IgD-negative memory B cell (primary cell): ENCODE measurements at regions not wholly inside any gene's neighbourhood (a gene's known extent, or its start where the extent isn't known, plus 50 kb on each side); places are given as distances from the start of the nearest gene placed in this dataset.

Experiments used
- H3K27ac Mint-ChIP-seq, 3 donors: one replicate each; pipeline ENCODE4 v1.8.0; 2020 to 2022; ENCODE audit warnings: mild to moderate bottlenecking in 3 of 3, mixed read lengths in 3 of 3, moderate library complexity in 1 of 3
- H3K27me3 Mint-ChIP-seq: one replicate; pipeline ENCODE4 v1.8.0; 2021; ENCODE audit warnings: mixed read lengths
- H3K36me3 Mint-ChIP-seq: one replicate; pipeline ENCODE4 v1.8.0; 2020; ENCODE audit warnings: mild to moderate bottlenecking, mixed read lengths
- H3K4me1 Mint-ChIP-seq, 3 donors: one replicate each; pipeline ENCODE4 v1.8.0; 2020 to 2022; ENCODE audit warnings: mixed read lengths in 3 of 3, mild to moderate bottlenecking in 1 of 3
- H3K4me3 Mint-ChIP-seq, 4 donors: one replicate each; pipeline ENCODE4 v1.8.0; 2020 to 2022; ENCODE audit warnings: mild to moderate bottlenecking in 4 of 4, mixed read lengths in 4 of 4, moderate library complexity in 3 of 4
- H3K9me3 Mint-ChIP-seq, 3 donors: one replicate each; pipeline ENCODE4 v1.8.0; 2020 to 2021; ENCODE audit warnings: mixed read lengths in 3 of 3, mild to moderate bottlenecking in 1 of 3

DNA sequence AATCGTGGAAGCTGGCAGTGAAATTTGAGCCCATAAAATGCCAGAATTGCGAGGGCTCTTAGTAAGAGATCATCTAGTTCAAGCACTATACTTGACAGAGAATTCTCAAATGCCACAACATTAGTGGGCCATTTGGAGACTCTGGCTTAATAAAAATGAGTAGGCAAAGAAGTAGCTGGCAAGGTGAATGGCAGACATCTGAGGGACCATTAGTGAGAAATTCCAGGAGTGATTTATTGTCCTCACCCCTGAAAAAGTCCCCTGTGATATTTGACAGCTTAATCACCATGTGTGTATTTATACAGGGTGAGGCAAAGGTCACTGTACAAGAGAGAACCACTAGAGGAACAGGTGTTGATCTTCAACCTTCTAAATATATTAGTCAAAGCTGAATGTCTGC is 207.5 kb downstream of the CHRDL1 start:
- no peak overlapping the region for H3K4me3 Mint-ChIP-seq
- H3K9me3 Mint-ChIP-seq: no peaks in the 10 kb centered on the region
- H3K27me3 Mint-ChIP-seq: peaks cover 5% of the 10 kb centered on the region
- H3K4me1 Mint-ChIP-seq: no peaks in the 10 kb centered on the region
- H3K27ac Mint-ChIP-seq: no peak overlapping the region
- no peaks in the 10 kb centered on the region for H3K36me3 Mint-ChIP-seq

GRCh38 chrX:110588853-110589252 is 206.8 kb downstream of the CHRDL1 start:
- Mint-ChIP-seq H3K27ac (no peak overlapping the region), H3K36me3 (no peaks in the 10 kb centered on the region), H3K27me3 (peaks cover 2% of the 10 kb centered on the region), H3K4me3 (no peak overlapping the region), H3K9me3 (no peaks in the 10 kb centered on the region), H3K4me1 (no peaks in the 10 kb centered on the region)

GRCh38 chrX:110600745-110601310 is 194.8 kb downstream of the CHRDL1 start:
- Mint-ChIP-seq H3K4me1 (no peaks in the 10 kb centered on the region), H3K36me3 (no peaks in the 10 kb centered on the region), H3K27me3 (peaks cover 2% of the 10 kb centered on the region), H3K4me3 (no peak overlapping the region), H3K9me3 (peaks cover 3 to 6% (median 3%) of the 10 kb centered on the region in 3 donors), H3K27ac (no peak overlapping the region)

DNA sequence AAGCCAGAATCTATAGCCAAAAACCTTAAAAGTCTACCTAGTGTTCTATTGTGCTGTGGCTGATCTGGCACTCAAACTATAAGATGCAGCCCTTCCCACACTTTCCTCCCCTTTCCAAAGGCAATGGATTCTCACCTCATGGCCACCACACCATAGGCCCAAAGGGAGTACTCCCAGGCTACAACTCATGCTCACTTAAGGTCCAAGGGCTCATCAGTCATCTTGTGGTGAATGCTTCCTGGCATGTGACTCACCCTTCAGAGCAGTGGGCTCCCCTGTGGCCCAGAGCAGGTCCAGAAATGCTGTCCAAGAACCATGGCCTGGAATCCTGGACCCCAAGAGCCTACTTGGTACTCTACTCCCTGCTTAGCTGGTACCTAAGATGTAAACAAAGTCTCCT is 181.0 kb downstream of the CHRDL1 start:
- no peaks in the 10 kb centered on the region for H3K27me3 Mint-ChIP-seq
- H3K4me3 Mint-ChIP-seq: no peak overlapping the region
- H3K9me3 Mint-ChIP-seq: peaks cover 2 to 13% (median 10%) of the 10 kb centered on the region in 3 donors
- H3K36me3 Mint-ChIP-seq: no peaks in the 10 kb centered on the region
- H3K4me1 Mint-ChIP-seq: no peaks in the 10 kb centered on the region
- no peak overlapping the region for H3K27ac Mint-ChIP-seq
